Esophagus muscularis mucosa (tissue), 3 donors: ENCODE measurements at regions not wholly inside any gene's neighbourhood (a gene's known extent, or its start where the extent isn't known, plus 50 kb on each side); places are given as distances from the start of the nearest gene placed in this dataset.

Experiments
- CTCF ChIP-seq, 3 experiments: fragments of 200-600 bp in 2 of 3; fragments of 450-650 bp in 1 of 3; sonication (generic) in 2 of 3; IDR thresholded peaks; one replicate each; pipeline ENCODE4 v1.5.1; 2017 to 2019; ENCODE audit warnings: antibody characterized with exemption in 3 of 3, mild to moderate bottlenecking in 2 of 3, moderate library complexity in 1 of 3
- POLR2AphosphoS5 ChIP-seq, 2 donors: sonication (generic); formaldehyde crosslinking; IDR thresholded peaks; one replicate each; pipeline ENCODE4 v1.6.1; 2017; ENCODE audit warnings: antibody characterized with exemption in 2 of 2

GRCh38 chr9:85431339-85432102, 310.2 kb downstream of the AGTPBP1 start:
- TF ChIP-seq CTCF (IDR thresholded peaks at IDR 0.05), result no peak
- no peak for TF ChIP-seq POLR2AphosphoS5 (IDR thresholded peaks at IDR 0.05)
